Lower leg skin (tissue), 4 donors: ENCODE measurements at regions not wholly inside any gene's neighbourhood (a gene's known extent, or its start where the extent isn't known, plus 50 kb on each side); places are given as distances from the start of the nearest gene placed in this dataset.

Experiments
- DNase-seq, 2 donors: peaks; one replicate each; pipeline ENCODE4 v3.0.0-alpha.2; 2019; ENCODE audit warnings: low spot score in 2 of 2
- H3K4me3 ChIP-seq: fragments of 200-600 bp; sonication (generic); 2 replicates; pipeline ENCODE4 v1.5.1; 2017; ENCODE audit warnings: mild to moderate bottlenecking, low read depth; ENCODE audit not compliant: poor library complexity, severe bottlenecking
- POLR2A ChIP-seq, 2 donors: fragments of 450-650 bp; IDR thresholded peaks; one replicate each; pipeline ENCODE4 v1.6.1; 2016 to 2017; ENCODE audit warnings: antibody characterized with exemption in 2 of 2, mild to moderate bottlenecking in 1 of 2, moderate library complexity in 1 of 2
- WGBS, 2 donors: methylation state at CpG; one replicate each; pipeline ENCODE4 v1.1.5; 2018; 5-methylcytosine and 5-hydroxymethylcytosine counted together
- intact Hi-C: fragments of 100-400 bp; cut with DNase I; formaldehyde crosslinking; loops from one replicate; pipeline ENCODE4 v1.15.0; 2023; ENCODE audit warnings: low total_unique reads
- TF ChIP-seq, protein P1 (sequence below), 3 donors: fragments of 450-650 bp; IDR thresholded peaks; one replicate each; pipeline ENCODE4 v1.5.1; 2016; ENCODE audit warnings: antibody characterized with exemption in 3 of 3, mild to moderate bottlenecking in 3 of 3, moderate library complexity in 2 of 3

- WGBS, 2 donors, result 85 to 90% methylated on average over 4 of the region's 4 CpGs
- no peak overlapping the region for H3K4me3 ChIP-seq
- TF ChIP-seq, protein P1, sequence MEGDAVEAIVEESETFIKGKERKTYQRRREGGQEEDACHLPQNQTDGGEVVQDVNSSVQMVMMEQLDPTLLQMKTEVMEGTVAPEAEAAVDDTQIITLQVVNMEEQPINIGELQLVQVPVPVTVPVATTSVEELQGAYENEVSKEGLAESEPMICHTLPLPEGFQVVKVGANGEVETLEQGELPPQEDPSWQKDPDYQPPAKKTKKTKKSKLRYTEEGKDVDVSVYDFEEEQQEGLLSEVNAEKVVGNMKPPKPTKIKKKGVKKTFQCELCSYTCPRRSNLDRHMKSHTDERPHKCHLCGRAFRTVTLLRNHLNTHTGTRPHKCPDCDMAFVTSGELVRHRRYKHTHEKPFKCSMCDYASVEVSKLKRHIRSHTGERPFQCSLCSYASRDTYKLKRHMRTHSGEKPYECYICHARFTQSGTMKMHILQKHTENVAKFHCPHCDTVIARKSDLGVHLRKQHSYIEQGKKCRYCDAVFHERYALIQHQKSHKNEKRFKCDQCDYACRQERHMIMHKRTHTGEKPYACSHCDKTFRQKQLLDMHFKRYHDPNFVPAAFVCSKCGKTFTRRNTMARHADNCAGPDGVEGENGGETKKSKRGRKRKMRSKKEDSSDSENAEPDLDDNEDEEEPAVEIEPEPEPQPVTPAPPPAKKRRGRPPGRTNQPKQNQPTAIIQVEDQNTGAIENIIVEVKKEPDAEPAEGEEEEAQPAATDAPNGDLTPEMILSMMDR (IDR thresholded peaks at IDR 0.05), result no peak
- no peak for TF ChIP-seq POLR2A (IDR thresholded peaks at IDR 0.05)
- no peak for DNase-seq
- intact Hi-C loops, result no loop called here
Measured at GRCh38 chr1:232682248-232682647, 52.3 kb upstream of the SIPA1L2 start.

DNA sequence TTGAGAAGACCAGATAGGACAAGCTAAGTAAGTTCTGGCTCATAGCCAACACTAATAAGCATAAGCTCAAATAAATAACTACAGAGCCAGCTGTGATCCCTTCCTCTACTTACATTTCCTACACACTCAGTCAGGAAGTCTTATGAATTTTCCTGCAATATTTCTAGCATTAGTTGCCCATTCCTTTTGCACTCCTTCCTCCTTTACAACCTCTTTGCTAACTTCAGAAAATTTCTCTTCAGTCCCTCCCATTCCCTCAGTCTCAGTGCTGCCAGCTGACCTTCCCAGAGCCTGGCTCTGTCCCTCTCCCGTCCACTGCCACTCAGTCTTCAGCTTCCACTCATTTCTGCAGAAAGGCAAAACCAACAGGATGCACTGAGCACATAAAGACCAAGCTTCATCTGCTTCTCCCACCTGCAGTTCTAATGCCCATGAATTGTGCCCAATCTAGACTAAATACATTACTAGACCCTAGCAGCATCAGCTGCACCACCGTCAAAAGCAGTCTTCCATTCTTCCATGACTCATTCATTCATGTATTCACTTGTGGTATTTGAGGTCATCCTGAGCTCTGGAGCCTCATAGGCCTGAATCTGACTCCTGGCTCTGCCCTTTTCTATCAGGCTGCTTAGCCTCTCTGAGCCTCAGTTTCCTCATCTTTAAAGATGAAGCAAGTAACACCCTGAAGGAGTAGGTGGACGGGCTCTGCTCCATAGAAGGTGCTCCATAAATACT is 54.6 kb upstream of the SIPA1L2 start:
- DNase-seq, result no peak
- intact Hi-C loops, result no loop called here
- TF ChIP-seq, protein P1 (IDR thresholded peaks at IDR 0.05), result no peak
- no peak for TF ChIP-seq POLR2A (IDR thresholded peaks at IDR 0.05)
- H3K4me3 ChIP-seq, result no peak overlapping the region
- WGBS, 2 donors, result 78 to 81% methylated on average over 3 of the region's 3 CpGs

- intact Hi-C loops, result loop anchor here (2.0 kb wide), 1 partner anchor 38 kb away; no protein-coding TSS in a partner anchor
- no peak for DNase-seq
- 48 to 68% methylated on average over 4 of the region's 4 CpGs for WGBS, 2 donors
- no peak for TF ChIP-seq POLR2A (IDR thresholded peaks at IDR 0.05)
- TF ChIP-seq, protein P1 (IDR thresholded peaks at IDR 0.05), result no peak
- no peak overlapping the region for H3K4me3 ChIP-seq
Measured at GRCh38 chr1:232686346-232686745, 56.4 kb upstream of the SIPA1L2 start.

DNA sequence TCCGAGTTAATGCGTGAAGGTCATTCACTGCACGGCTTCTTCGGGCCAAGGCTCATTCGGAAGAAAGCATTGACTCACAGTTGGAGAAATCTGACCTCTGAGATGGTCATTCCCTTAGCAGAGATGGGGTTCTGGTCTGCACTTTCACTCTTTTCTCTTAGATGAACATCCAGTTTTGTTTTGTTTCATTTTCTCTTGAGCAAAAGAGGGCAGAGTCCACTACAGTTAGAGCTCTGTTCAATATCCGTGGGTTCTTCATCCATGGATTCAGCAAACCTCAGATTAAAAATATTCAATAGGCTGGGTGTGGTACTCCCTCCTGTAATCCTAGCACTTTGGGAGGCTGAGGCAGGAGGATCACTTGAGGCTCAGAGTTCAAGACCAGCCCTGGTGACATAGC is 57.4 kb upstream of the SIPA1L2 start:
- no peak for DNase-seq
- TF ChIP-seq, protein P1 (IDR thresholded peaks at IDR 0.05), result no peak
- TF ChIP-seq POLR2A (IDR thresholded peaks at IDR 0.05), result no peak
- H3K4me3 ChIP-seq, result no peak overlapping the region
- intact Hi-C loops, result loop anchor here (2.0 kb wide), 1 partner anchor 39 kb away; no protein-coding TSS in a partner anchor
- WGBS, 2 donors, result 92 to 93% methylated on average over 6 of the region's 6 CpGs

- WGBS, 2 donors, result 88 to 93% methylated on average over 5 of the region's 5 CpGs
- no peak overlapping the region for H3K4me3 ChIP-seq
- intact Hi-C loops, result loop anchor here (2.0 kb wide), 1 partner anchor 39 kb away; no protein-coding TSS in a partner anchor
- TF ChIP-seq, protein P1 (IDR thresholded peaks at IDR 0.05), result no peak
- TF ChIP-seq POLR2A (IDR thresholded peaks at IDR 0.05), result no peak
- no peak for DNase-seq
Measured at GRCh38 chr1:232687728-232688127, 57.8 kb upstream of the SIPA1L2 start.

GRCh38 chr1:232688398-232688797 is 58.5 kb upstream of the SIPA1L2 start:
- intact Hi-C loops, result no loop called here
- WGBS, 2 donors, result 92% methylated on average over 2 of the region's 2 CpGs
- TF ChIP-seq, protein P1 (IDR thresholded peaks at IDR 0.05), result no peak
- no peak for TF ChIP-seq POLR2A (IDR thresholded peaks at IDR 0.05)

More at GRCh38 chr1:232688398-232688797, 58.5 kb upstream of the SIPA1L2 start:
- no peak for DNase-seq
- no peak overlapping the region for H3K4me3 ChIP-seq
